OCI-LY7 (cell line): ENCODE measurements at regions not wholly inside any gene's neighbourhood (a gene's known extent, or its start where the extent isn't known, plus 50 kb on each side); places are given as distances from the start of the nearest gene placed in this dataset.

ENCODE experiments used
- BruUV-seq: library from RNA; stranded (reverse); fragments of 400-500 nt; replicated peaks from 2 replicates; lab custom pipeline; 2021; lab: Mats Ljungman, UMichigan
- CTCF ChIA-PET: fragments of 300-600 bp; sonication (Branson Sonifier 250); formaldehyde crosslinking; loops from one replicate; lab custom pipeline; 2022; ENCODE audit warnings: antibody characterized with exemption; ENCODE audit not compliant: unreplicated experiment; lab: Charles Lee
- POLR2A ChIA-PET: fragments of 300-600 bp; sonication (Branson Sonifier 250); formaldehyde crosslinking; loops from one replicate; lab custom pipeline; 2022; ENCODE audit warnings: antibody characterized with exemption; lab: Charles Lee
- DNase-seq: peaks from one replicate; pipeline ENCODE4 v3.0.0-alpha.2; 2015; ENCODE audit warnings: low spot score
- H2AFZ ChIP-seq: fragments of 200-600 bp; sonication (generic), shearing (Covaris generic); 2 replicates; pipeline ENCODE4 v1.6.1; 2014; ENCODE audit warnings: mild to moderate bottlenecking, antibody characterized with exemption, low read length, moderate library complexity
- H3K27ac ChIP-seq: fragments of 200-600 bp; sonication (generic); 2 replicates; pipeline ENCODE4 v1.5.1; 2014; ENCODE audit warnings: mixed run types, low read depth, mild to moderate bottlenecking, moderate library complexity, low read length, inconsistent platforms; ENCODE audit not compliant: poor library complexity, severe bottlenecking
- H3K36me3 ChIP-seq: fragments of 200-600 bp; sonication (generic); 2 replicates; pipeline ENCODE4 v1.6.1; 2014; ENCODE audit warnings: mild to moderate bottlenecking, antibody characterized with exemption, low read length, moderate library complexity, mixed read lengths; ENCODE audit not compliant: insufficient read depth
- H3K4me1 ChIP-seq: fragments of 200-600 bp; sonication (generic); 2 replicates; pipeline ENCODE4 v1.5.1; 2014; ENCODE audit warnings: mild to moderate bottlenecking, low read length; ENCODE audit not compliant: insufficient read depth, poor library complexity, severe bottlenecking
- H3K4me2 ChIP-seq: fragments of 200-600 bp; sonication (generic); 2 replicates; pipeline ENCODE4 v1.6.1; 2014; ENCODE audit warnings: mild to moderate bottlenecking, low read length
- H3K4me3 ChIP-seq: fragments of 200-600 bp; sonication (generic); 2 replicates; pipeline ENCODE4 v1.5.1; 2014; ENCODE audit warnings: mild to moderate bottlenecking, low read depth, low read length; ENCODE audit not compliant: poor library complexity, severe bottlenecking
- H3K79me2 ChIP-seq: fragments of 200-600 bp; sonication (generic); 2 replicates; pipeline ENCODE4 v1.6.1; 2016; ENCODE audit warnings: low read depth, mild to moderate bottlenecking, low read length, moderate library complexity, mixed read lengths; ENCODE audit not compliant: insufficient read depth
- H3K9me2 ChIP-seq: fragments of 200-600 bp; sonication (generic); 2 replicates; pipeline ENCODE4 v1.6.1; 2016; ENCODE audit warnings: mild to moderate bottlenecking, low read length, mixed read lengths; ENCODE audit not compliant: insufficient read depth
- H3K9me3 ChIP-seq: fragments of 200-600 bp; sonication (generic); 2 replicates; pipeline ENCODE4 v1.6.1; 2014; ENCODE audit warnings: mild to moderate bottlenecking, mixed run types, low read length, mixed read lengths
- H4K20me1 ChIP-seq: fragments of 200-600 bp; sonication (generic); 2 replicates; pipeline ENCODE4 v1.6.1; 2014; ENCODE audit warnings: mild to moderate bottlenecking, antibody characterized with exemption, low read length, moderate library complexity, mixed read lengths; ENCODE audit not compliant: insufficient read depth
- CTCF ChIP-seq: fragments of 200-600 bp; sonication (generic); conservative IDR thresholded peaks from 2 replicates; pipeline ENCODE4 v1.5.1; 2014; ENCODE audit warnings: mild to moderate bottlenecking, antibody characterized with exemption, low read length, moderate library complexity, mixed read lengths
- EZH2phosphoT487 ChIP-seq: fragments of 200-600 bp; sonication (generic); IDR thresholded peaks from 2 replicates; pipeline ENCODE4 v1.6.1; 2018; ENCODE audit warnings: low read depth, borderline replicate concordance, mild to moderate bottlenecking, mixed run types, antibody characterized with exemption, low read length, moderate library complexity, mixed read lengths
- intact Hi-C: fragments of 100-400 bp; cut with micrococcal nuclease; formaldehyde crosslinking; loops from one replicate; pipeline ENCODE4 v1.10.0; 2022; ENCODE audit not compliant: unreplicated experiment

GRCh38 chr2:122023059-122023864, 267.8 kb downstream of the TSN start:
- H3K36me3 ChIP-seq, result no peaks in the 10 kb centered on the region
- ChIA-PET POLR2A (no interaction called here), CTCF (no interaction called here)
- no peaks in the 10 kb centered on the region for H3K9me2 ChIP-seq
- no peak overlapping the region for H3K4me3 ChIP-seq
- no peaks in the 10 kb centered on the region for H3K9me3 ChIP-seq
- no peaks in the 10 kb centered on the region; the same call in 1 of the 2 replicates for H4K20me1 ChIP-seq
- no peaks in the 10 kb centered on the region for H3K79me2 ChIP-seq
- H3K4me2 ChIP-seq, result no peak overlapping the region
- no TSS peak for BruUV-seq
- H3K4me1 ChIP-seq, result no peaks in the 10 kb centered on the region
- intact Hi-C loops, result no loop called here
- no peak for DNase-seq
- H2AFZ ChIP-seq, result no peak overlapping the region
- no peak overlapping the region for H3K27ac ChIP-seq
- TF ChIP-seq CTCF (no peak), EZH2phosphoT487 (no peak)

GRCh38 chr2:122027510-122028217, 272.2 kb downstream of the TSN start:
- CTCF ChIA-PET, result no interaction called here

More at GRCh38 chr2:122027510-122028217, 272.2 kb downstream of the TSN start:
- no peaks in the 10 kb centered on the region for H3K4me1 ChIP-seq
- no peak for DNase-seq
- no TSS peak for BruUV-seq
- POLR2A ChIA-PET, result no interaction called here
- TF ChIP-seq EZH2phosphoT487 (no peak), CTCF (no peak)
- no peak overlapping the region for H3K27ac ChIP-seq
- no peak overlapping the region for H3K4me2 ChIP-seq
- H4K20me1 ChIP-seq, result no peaks in the 10 kb centered on the region
- no peaks in the 10 kb centered on the region for H3K9me2 ChIP-seq
- intact Hi-C loops, result no loop called here
- H3K4me3 ChIP-seq, result no peak overlapping the region
- H3K36me3 ChIP-seq, result no peaks in the 10 kb centered on the region
- no peak overlapping the region for H2AFZ ChIP-seq
- H3K9me3 ChIP-seq, result no peaks in the 10 kb centered on the region
- no peaks in the 10 kb centered on the region for H3K79me2 ChIP-seq
